WTC11 (cell line): ENCODE measurements at regions not wholly inside any gene's neighbourhood (a gene's known extent, or its start where the extent isn't known, plus 50 kb on each side); places are given as distances from the start of the nearest gene placed in this dataset.

ENCODE experiments used
- ATAC-seq: fragments of 200-7000 bp; cut with Tn5 transposase; 2 replicates; pipeline ENCODE4 v1.10.0; 2021; ENCODE audit warnings: mild to moderate bottlenecking, moderate library complexity
- CTCF ChIA-PET: fragments of 300-600 bp; sonication (Branson Sonifier 250); formaldehyde crosslinking; loops from one replicate; lab custom pipeline; 2021; ENCODE audit warnings: antibody characterized with exemption; lab: Charles Lee
- POLR2A ChIA-PET: fragments of 350-600 bp; sonication (Branson Sonifier 250); formaldehyde crosslinking; loops from one replicate; lab custom pipeline; 2021; ENCODE audit warnings: antibody characterized with exemption; lab: Charles Lee
- DNase-seq: peaks from one replicate; pipeline ENCODE4 v3.0.0; 2021; ENCODE audit warnings: low spot score
- H3K27ac Mint-ChIP-seq: 2 replicates; pipeline ENCODE4 v1.8.0; 2021; ENCODE audit warnings: mixed read lengths
- H3K27me3 Mint-ChIP-seq: 2 replicates; pipeline ENCODE4 v1.8.0; 2021; ENCODE audit warnings: low read depth, mild to moderate bottlenecking, moderate library complexity, mixed read lengths
- H3K36me3 Mint-ChIP-seq: 2 replicates; pipeline ENCODE4 v1.8.0; 2021; ENCODE audit warnings: mixed read lengths
- H3K4me1 Mint-ChIP-seq: 2 replicates; pipeline ENCODE4 v1.8.0; 2022; ENCODE audit warnings: mixed read lengths
- H3K4me3 Mint-ChIP-seq: 2 replicates; pipeline ENCODE4 v1.8.0; 2021; ENCODE audit warnings: mild to moderate bottlenecking, moderate library complexity, mixed read lengths
- H3K9me3 Mint-ChIP-seq: 2 replicates; pipeline ENCODE4 v1.8.0; 2021; ENCODE audit warnings: mixed read lengths
- MYBL2 ChIP-seq: sonication (generic); formaldehyde crosslinking; IDR thresholded peaks from 2 replicates; pipeline ENCODE4 v1.8.1; 2023; ENCODE audit warnings: mild to moderate bottlenecking, moderate library complexity, missing genetic modification reagents
- NFATC4 ChIP-seq: fragments of 250-450 bp; sonication (Bioruptor Pico); IDR thresholded peaks from 2 replicates; pipeline ENCODE4 v1.9.0; 2021; ENCODE audit warnings: mild to moderate bottlenecking
- NR1H2 ChIP-seq: sonication (generic); formaldehyde crosslinking; IDR thresholded peaks from 2 replicates; pipeline ENCODE4 v1.9.0; 2021; ENCODE audit warnings: mild to moderate bottlenecking, moderate library complexity, missing genetic modification reagents
- NR3C1 ChIP-seq: sonication (generic); formaldehyde crosslinking; conservative IDR thresholded peaks from 2 replicates; pipeline ENCODE4 v1.8.1; 2023; ENCODE audit warnings: low read depth, mild to moderate bottlenecking, missing genetic modification reagents
- PRRX2 ChIP-seq: fragments of 250-450 bp; sonication (Bioruptor Pico); IDR thresholded peaks from 2 replicates; pipeline ENCODE4 v1.8.0; 2021; ENCODE audit warnings: mild to moderate bottlenecking
- TCF7 ChIP-seq: sonication (generic); formaldehyde crosslinking; IDR thresholded peaks from 2 replicates; pipeline ENCODE4 v1.8.0; 2022; ENCODE audit warnings: mild to moderate bottlenecking, low read depth, missing genetic modification reagents, moderate library complexity
- ZBTB21 ChIP-seq: sonication (generic); formaldehyde crosslinking; IDR thresholded peaks from 2 replicates; pipeline ENCODE4 v1.8.1; 2023; ENCODE audit warnings: mild to moderate bottlenecking, missing genetic modification reagents, borderline replicate concordance
- ZNF263 ChIP-seq: sonication (generic); formaldehyde crosslinking; IDR thresholded peaks from 2 replicates; pipeline ENCODE4 v1.8.1; 2022; ENCODE audit warnings: low read depth, mild to moderate bottlenecking, moderate library complexity, missing genetic modification reagents
- ZNF317 ChIP-seq: sonication (generic); formaldehyde crosslinking; IDR thresholded peaks from 2 replicates; pipeline ENCODE4 v1.8.1; 2023; ENCODE audit warnings: low read depth, mild to moderate bottlenecking, moderate library complexity, missing genetic modification reagents, borderline replicate concordance
- TF ChIP-seq, protein P1 (sequence below): sonication (generic); formaldehyde crosslinking; IDR thresholded peaks from 2 replicates; pipeline ENCODE4 v1.8.0; 2022; ENCODE audit warnings: missing genetic modification reagents
- TF ChIP-seq, protein P2 (sequence below): fragments of 250-450 bp; sonication (Bioruptor Pico); IDR thresholded peaks from 2 replicates; pipeline ENCODE4 v1.9.0; 2021; ENCODE audit warnings: mild to moderate bottlenecking
- TF ChIP-seq, protein P3 (sequence below): fragments of 250-450 bp; sonication (Bioruptor Pico); IDR thresholded peaks from 2 replicates; pipeline ENCODE4 v1.9.0; 2021; ENCODE audit warnings: mild to moderate bottlenecking, borderline replicate concordance
- TF ChIP-seq, protein P4 (sequence below): fragments of 200-600 bp; IDR thresholded peaks from 2 replicates; pipeline ENCODE4 v1.8.0; 2022; ENCODE audit warnings: antibody characterized with exemption
- TF ChIP-seq, protein P5 (sequence below): sonication (generic); formaldehyde crosslinking; conservative IDR thresholded peaks from 2 replicates; pipeline ENCODE4 v1.8.1; 2023; ENCODE audit warnings: mild to moderate bottlenecking, low read depth, missing genetic modification reagents, moderate library complexity

DNA sequence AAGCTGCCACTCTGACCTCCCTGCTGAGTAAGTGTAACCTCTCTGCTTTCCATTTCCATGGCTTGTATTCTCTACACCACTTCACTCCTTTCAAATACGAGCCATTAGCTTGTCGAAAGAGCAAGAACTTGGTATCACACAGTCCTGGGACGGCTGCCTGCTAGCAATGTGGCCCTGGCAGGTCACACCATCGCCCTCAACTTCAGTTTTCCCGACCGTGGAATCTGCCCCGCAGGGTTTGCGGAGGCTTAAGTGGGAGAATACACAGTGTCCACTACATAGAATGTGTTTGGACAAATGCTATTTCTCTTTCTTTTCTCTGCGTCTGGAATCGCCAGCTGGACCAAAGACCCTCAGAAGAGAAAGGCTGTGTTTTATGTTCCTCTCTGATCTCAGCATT lies 78.6 kb upstream of the STOX2 start:
- H3K9me3 Mint-ChIP-seq, result peaks cover 5% of the 10 kb centered on the region; the same call in 1 of the 2 replicates
- ATAC-seq, result peak; percentile 56
- H3K4me1 Mint-ChIP-seq, result peaks cover 22% of the 10 kb centered on the region
- ChIA-PET POLR2A (no interaction called here), CTCF (no interaction called here)
- 0 out of 2 replicates have a peak, but pooled peaks cover 4% of the 10 kb centered on the region for H3K36me3 Mint-ChIP-seq
- no peaks in the 10 kb centered on the region for H3K27me3 Mint-ChIP-seq
- H3K4me3 Mint-ChIP-seq, result no peak overlapping the region
- no peak for DNase-seq
- H3K27ac Mint-ChIP-seq, result no peak overlapping the region
- TF ChIP-seq, protein P1, sequence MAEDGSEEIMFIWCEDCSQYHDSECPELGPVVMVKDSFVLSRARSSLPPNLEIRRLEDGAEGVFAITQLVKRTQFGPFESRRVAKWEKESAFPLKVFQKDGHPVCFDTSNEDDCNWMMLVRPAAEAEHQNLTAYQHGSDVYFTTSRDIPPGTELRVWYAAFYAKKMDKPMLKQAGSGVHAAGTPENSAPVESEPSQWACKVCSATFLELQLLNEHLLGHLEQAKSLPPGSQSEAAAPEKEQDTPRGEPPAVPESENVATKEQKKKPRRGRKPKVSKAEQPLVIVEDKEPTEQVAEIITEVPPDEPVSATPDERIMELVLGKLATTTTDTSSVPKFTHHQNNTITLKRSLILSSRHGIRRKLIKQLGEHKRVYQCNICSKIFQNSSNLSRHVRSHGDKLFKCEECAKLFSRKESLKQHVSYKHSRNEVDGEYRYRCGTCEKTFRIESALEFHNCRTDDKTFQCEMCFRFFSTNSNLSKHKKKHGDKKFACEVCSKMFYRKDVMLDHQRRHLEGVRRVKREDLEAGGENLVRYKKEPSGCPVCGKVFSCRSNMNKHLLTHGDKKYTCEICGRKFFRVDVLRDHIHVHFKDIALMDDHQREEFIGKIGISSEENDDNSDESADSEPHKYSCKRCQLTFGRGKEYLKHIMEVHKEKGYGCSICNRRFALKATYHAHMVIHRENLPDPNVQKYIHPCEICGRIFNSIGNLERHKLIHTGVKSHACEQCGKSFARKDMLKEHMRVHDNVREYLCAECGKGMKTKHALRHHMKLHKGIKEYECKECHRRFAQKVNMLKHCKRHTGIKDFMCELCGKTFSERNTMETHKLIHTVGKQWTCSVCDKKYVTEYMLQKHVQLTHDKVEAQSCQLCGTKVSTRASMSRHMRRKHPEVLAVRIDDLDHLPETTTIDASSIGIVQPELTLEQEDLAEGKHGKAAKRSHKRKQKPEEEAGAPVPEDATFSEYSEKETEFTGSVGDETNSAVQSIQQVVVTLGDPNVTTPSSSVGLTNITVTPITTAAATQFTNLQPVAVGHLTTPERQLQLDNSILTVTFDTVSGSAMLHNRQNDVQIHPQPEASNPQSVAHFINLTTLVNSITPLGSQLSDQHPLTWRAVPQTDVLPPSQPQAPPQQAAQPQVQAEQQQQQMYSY (CRISPR knock-in tag), result no peak
- TF ChIP-seq, protein P2, sequence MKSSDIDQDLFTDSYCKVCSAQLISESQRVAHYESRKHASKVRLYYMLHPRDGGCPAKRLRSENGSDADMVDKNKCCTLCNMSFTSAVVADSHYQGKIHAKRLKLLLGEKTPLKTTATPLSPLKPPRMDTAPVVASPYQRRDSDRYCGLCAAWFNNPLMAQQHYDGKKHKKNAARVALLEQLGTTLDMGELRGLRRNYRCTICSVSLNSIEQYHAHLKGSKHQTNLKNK, result no peak
- TF ChIP-seq, protein P3, sequence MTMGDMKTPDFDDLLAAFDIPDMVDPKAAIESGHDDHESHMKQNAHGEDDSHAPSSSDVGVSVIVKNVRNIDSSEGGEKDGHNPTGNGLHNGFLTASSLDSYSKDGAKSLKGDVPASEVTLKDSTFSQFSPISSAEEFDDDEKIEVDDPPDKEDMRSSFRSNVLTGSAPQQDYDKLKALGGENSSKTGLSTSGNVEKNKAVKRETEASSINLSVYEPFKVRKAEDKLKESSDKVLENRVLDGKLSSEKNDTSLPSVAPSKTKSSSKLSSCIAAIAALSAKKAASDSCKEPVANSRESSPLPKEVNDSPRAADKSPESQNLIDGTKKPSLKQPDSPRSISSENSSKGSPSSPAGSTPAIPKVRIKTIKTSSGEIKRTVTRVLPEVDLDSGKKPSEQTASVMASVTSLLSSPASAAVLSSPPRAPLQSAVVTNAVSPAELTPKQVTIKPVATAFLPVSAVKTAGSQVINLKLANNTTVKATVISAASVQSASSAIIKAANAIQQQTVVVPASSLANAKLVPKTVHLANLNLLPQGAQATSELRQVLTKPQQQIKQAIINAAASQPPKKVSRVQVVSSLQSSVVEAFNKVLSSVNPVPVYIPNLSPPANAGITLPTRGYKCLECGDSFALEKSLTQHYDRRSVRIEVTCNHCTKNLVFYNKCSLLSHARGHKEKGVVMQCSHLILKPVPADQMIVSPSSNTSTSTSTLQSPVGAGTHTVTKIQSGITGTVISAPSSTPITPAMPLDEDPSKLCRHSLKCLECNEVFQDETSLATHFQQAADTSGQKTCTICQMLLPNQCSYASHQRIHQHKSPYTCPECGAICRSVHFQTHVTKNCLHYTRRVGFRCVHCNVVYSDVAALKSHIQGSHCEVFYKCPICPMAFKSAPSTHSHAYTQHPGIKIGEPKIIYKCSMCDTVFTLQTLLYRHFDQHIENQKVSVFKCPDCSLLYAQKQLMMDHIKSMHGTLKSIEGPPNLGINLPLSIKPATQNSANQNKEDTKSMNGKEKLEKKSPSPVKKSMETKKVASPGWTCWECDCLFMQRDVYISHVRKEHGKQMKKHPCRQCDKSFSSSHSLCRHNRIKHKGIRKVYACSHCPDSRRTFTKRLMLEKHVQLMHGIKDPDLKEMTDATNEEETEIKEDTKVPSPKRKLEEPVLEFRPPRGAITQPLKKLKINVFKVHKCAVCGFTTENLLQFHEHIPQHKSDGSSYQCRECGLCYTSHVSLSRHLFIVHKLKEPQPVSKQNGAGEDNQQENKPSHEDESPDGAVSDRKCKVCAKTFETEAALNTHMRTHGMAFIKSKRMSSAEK, result no peak
- no peak for TF ChIP-seq ZNF263 (CRISPR knock-in tag)
- TF ChIP-seq NFATC4 (CRISPR knock-in tag), result no peak

DNA sequence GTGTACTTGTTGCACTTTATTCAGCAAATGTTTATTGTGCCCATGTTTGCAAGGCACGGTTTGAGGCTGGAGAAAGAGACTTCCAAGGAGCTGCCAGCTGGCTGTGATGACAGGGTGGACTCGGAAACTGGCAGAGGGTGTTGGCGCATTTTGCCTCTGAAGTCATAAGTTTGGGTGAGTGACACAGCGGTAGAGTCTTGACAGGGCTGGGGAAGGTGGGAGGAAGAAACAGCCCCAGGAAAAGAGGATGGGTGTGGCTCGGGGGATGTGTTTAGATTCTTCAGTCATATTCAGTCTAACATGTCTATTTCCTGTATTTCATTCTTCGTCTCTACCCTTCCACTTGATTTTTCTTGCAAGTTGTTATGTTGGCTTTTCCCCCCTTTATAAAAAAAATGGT lies 77.0 kb upstream of the STOX2 start:
- no peak overlapping the region for H3K27ac Mint-ChIP-seq
- ATAC-seq (no peak), DNase-seq (no peak)
- no peak overlapping the region for H3K4me3 Mint-ChIP-seq
- H3K4me1 Mint-ChIP-seq, result peaks cover 22% of the 10 kb centered on the region
- ChIA-PET POLR2A (no interaction called here), CTCF (no interaction called here)
- no peaks in the 10 kb centered on the region for H3K27me3 Mint-ChIP-seq
- H3K9me3 Mint-ChIP-seq, result 0 out of 2 replicates have a peak, but pooled peaks cover 1% of the 10 kb centered on the region
- no peaks in the 10 kb centered on the region for H3K36me3 Mint-ChIP-seq
- TF ChIP-seq PRRX2 (CRISPR knock-in tag) (no peak), ZNF317 (CRISPR knock-in tag) (no peak), MYBL2 (CRISPR knock-in tag) (no peak), TCF7 (no peak), NR3C1 (CRISPR knock-in tag) (no peak), ZBTB21 (CRISPR knock-in tag) (no peak), NR1H2 (CRISPR knock-in tag) (no peak)
- TF ChIP-seq, protein P4, sequence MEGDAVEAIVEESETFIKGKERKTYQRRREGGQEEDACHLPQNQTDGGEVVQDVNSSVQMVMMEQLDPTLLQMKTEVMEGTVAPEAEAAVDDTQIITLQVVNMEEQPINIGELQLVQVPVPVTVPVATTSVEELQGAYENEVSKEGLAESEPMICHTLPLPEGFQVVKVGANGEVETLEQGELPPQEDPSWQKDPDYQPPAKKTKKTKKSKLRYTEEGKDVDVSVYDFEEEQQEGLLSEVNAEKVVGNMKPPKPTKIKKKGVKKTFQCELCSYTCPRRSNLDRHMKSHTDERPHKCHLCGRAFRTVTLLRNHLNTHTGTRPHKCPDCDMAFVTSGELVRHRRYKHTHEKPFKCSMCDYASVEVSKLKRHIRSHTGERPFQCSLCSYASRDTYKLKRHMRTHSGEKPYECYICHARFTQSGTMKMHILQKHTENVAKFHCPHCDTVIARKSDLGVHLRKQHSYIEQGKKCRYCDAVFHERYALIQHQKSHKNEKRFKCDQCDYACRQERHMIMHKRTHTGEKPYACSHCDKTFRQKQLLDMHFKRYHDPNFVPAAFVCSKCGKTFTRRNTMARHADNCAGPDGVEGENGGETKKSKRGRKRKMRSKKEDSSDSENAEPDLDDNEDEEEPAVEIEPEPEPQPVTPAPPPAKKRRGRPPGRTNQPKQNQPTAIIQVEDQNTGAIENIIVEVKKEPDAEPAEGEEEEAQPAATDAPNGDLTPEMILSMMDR, result no peak
- TF ChIP-seq, protein P5, sequence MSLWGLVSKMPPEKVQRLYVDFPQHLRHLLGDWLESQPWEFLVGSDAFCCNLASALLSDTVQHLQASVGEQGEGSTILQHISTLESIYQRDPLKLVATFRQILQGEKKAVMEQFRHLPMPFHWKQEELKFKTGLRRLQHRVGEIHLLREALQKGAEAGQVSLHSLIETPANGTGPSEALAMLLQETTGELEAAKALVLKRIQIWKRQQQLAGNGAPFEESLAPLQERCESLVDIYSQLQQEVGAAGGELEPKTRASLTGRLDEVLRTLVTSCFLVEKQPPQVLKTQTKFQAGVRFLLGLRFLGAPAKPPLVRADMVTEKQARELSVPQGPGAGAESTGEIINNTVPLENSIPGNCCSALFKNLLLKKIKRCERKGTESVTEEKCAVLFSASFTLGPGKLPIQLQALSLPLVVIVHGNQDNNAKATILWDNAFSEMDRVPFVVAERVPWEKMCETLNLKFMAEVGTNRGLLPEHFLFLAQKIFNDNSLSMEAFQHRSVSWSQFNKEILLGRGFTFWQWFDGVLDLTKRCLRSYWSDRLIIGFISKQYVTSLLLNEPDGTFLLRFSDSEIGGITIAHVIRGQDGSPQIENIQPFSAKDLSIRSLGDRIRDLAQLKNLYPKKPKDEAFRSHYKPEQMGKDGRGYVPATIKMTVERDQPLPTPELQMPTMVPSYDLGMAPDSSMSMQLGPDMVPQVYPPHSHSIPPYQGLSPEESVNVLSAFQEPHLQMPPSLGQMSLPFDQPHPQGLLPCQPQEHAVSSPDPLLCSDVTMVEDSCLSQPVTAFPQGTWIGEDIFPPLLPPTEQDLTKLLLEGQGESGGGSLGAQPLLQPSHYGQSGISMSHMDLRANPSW (CRISPR knock-in tag), result no peak
- TF ChIP-seq, protein P1 (CRISPR knock-in tag), result no peak
